GM19463 (cell line): ENCODE measurements at regions not wholly inside any gene's neighbourhood (a gene's known extent, or its start where the extent isn't known, plus 50 kb on each side); places are given as distances from the start of the nearest gene placed in this dataset.
"Not testable (repeated sequence)": the region's sequence is repeated elsewhere in the genome, so short reads cannot be mapped to it uniquely, and the experiment has no call there.

ENCODE experiments used
- ATAC-seq: cut with Tn5 transposase; IDR thresholded peaks from one replicate; pipeline ENCODE4 v1.9.1; 2021; ENCODE audit warnings: mild to moderate bottlenecking, moderate library complexity; ENCODE audit not compliant: unreplicated experiment

GRCh38 chr2:125185691-125186270, 1160.7 kb downstream of the CNTNAP5 start:
- ATAC-seq = no peak

- ATAC-seq = no peak
These were observed 1182.3 kb downstream of the CNTNAP5 start for GRCh38 chr2:125207431-125207830.

- ATAC-seq = no peak
These were observed 1191.2 kb downstream of the CNTNAP5 start for GRCh38 chr2:125216321-125216720.

- no peak for ATAC-seq
These were observed 1199.1 kb downstream of the CNTNAP5 start for GRCh38 chr2:125224188-125224587.

- no peak for ATAC-seq
These were observed 1199.7 kb downstream of the CNTNAP5 start for GRCh38 chr2:125224830-125225229.

- ATAC-seq = no peak
These were observed 1202.8 kb downstream of the CNTNAP5 start for GRCh38 chr2:125227843-125228392.

GRCh38 chr2:125240870-125241269, 1215.8 kb downstream of the CNTNAP5 start:
- no peak for ATAC-seq

GRCh38 chr2:125243074-125243473, 1218.0 kb downstream of the CNTNAP5 start:
- no peak for ATAC-seq

GRCh38 chr2:125254010-125254409, 1228.9 kb downstream of the CNTNAP5 start:
- no peak for ATAC-seq

- ATAC-seq = no peak
These were observed 1234.4 kb downstream of the CNTNAP5 start for GRCh38 chr2:125259451-125259850.

GRCh38 chr2:125260366-125260930, 1235.4 kb downstream of the CNTNAP5 start:
- not testable (repeated sequence) for ATAC-seq

GRCh38 chr2:125264453-125264852, 1239.4 kb downstream of the CNTNAP5 start:
- no peak for ATAC-seq

- no peak for ATAC-seq
These were observed 1242.6 kb downstream of the CNTNAP5 start for GRCh38 chr2:125267683-125268082.

GRCh38 chr2:125272651-125273050, 1247.6 kb downstream of the CNTNAP5 start:
- ATAC-seq = no peak

- ATAC-seq = no peak
These were observed 1249.6 kb downstream of the CNTNAP5 start for GRCh38 chr2:125274718-125275117.

- no peak for ATAC-seq
These were observed 1255.2 kb downstream of the CNTNAP5 start for GRCh38 chr2:125280265-125280664.

- no peak for ATAC-seq
These were observed 1256.2 kb downstream of the CNTNAP5 start for GRCh38 chr2:125281242-125281641.

- no peak for ATAC-seq
These were observed 1271.7 kb downstream of the CNTNAP5 start for GRCh38 chr2:125296742-125297141.

- no peak for ATAC-seq
These were observed 1285.7 kb downstream of the CNTNAP5 start for GRCh38 chr2:125310657-125311364.

- ATAC-seq = no peak
These were observed 1287.3 kb downstream of the CNTNAP5 start for GRCh38 chr2:125312342-125312741.

- no peak for ATAC-seq
These were observed 1288.7 kb downstream of the CNTNAP5 start for GRCh38 chr2:125313806-125314205.

GRCh38 chr2:125318740-125319139, 1293.7 kb downstream of the CNTNAP5 start:
- no peak for ATAC-seq
